Thymus (tissue), 11 donors: ENCODE measurements at regions not wholly inside any gene's neighbourhood (a gene's known extent, or its start where the extent isn't known, plus 50 kb on each side); places are given as distances from the start of the nearest gene placed in this dataset.
"Not testable (repeated sequence)": the region's sequence is repeated elsewhere in the genome, so short reads cannot be mapped to it uniquely, and the experiment has no call there.

Experiments used
- DNase-seq, 9 donors: peaks; one replicate each; pipeline ENCODE4 v3.0.0-alpha.2; 2013; ENCODE audit warnings: low spot score in 9 of 9, low read depth in 6 of 9, missing footprints in 1 of 9
- H3K27ac ChIP-seq, 2 donors: one replicate each; pipeline ENCODE4 v1.5.1; 2013; ENCODE audit warnings: control low read depth in 1 of 2, low read depth in 1 of 2, low read length in 1 of 2, mild to moderate bottlenecking in 1 of 2, moderate library complexity in 1 of 2
- H3K27me3 ChIP-seq, 2 donors: one replicate each; pipeline ENCODE4 v1.5.1; 2013; ENCODE audit warnings: low read length in 1 of 2; ENCODE audit not compliant: control insufficient read depth in 2 of 2, insufficient read depth in 1 of 2
- H3K36me3 ChIP-seq, 2 donors: one replicate each; pipeline ENCODE4 v1.5.1; 2013; ENCODE audit warnings: low read length in 1 of 2, mild to moderate bottlenecking in 1 of 2, moderate library complexity in 1 of 2; ENCODE audit not compliant: control insufficient read depth in 2 of 2, insufficient read depth in 2 of 2
- H3K4me1 ChIP-seq, 2 donors: one replicate each; pipeline ENCODE4 v1.5.1; 2013; ENCODE audit warnings: low read length in 2 of 2; ENCODE audit not compliant: control insufficient read depth in 2 of 2, insufficient read depth in 2 of 2
- H3K4me3 ChIP-seq, 2 donors: one replicate each; pipeline ENCODE4 v1.5.1; 2013; ENCODE audit warnings: low read length in 2 of 2, control low read depth in 1 of 2, mild to moderate bottlenecking in 1 of 2
- H3K9me3 ChIP-seq, 2 donors: one replicate each; pipeline ENCODE4 v1.5.1; 2013; ENCODE audit warnings: low read length in 1 of 2, mild to moderate bottlenecking in 1 of 2; ENCODE audit not compliant: control insufficient read depth in 2 of 2, insufficient read depth in 1 of 2
- WGBS: extraction: QIAGEN DNeasy Blood & Tissue Kit; methylation state at CpG from one replicate; pipeline ENCODE4 v1.1.7; 2013; 5-methylcytosine and 5-hydroxymethylcytosine counted together
- donor health status: healthy.

- 96% methylated on average over 7 of the region's 7 CpGs for WGBS
- H3K4me1 ChIP-seq: no peaks in the 10 kb centered on the region
- no peak for DNase-seq
- no peaks in the 10 kb centered on the region for H3K9me3 ChIP-seq
- H3K27me3 ChIP-seq: no peaks in the 10 kb centered on the region
- H3K4me3 ChIP-seq: no peak overlapping the region
- H3K27ac ChIP-seq: no peak overlapping the region
- H3K36me3 ChIP-seq: no peaks in the 10 kb centered on the region
Measured at GRCh38 chr15:79773128-79773527, 123.7 kb downstream of the MTHFS start.

GRCh38 chr15:79775821-79776220 lies 121.0 kb downstream of the MTHFS start:
- no peaks in the 10 kb centered on the region for H3K4me1 ChIP-seq
- WGBS: 79% methylated on average over 2 of the region's 2 CpGs

DNA sequence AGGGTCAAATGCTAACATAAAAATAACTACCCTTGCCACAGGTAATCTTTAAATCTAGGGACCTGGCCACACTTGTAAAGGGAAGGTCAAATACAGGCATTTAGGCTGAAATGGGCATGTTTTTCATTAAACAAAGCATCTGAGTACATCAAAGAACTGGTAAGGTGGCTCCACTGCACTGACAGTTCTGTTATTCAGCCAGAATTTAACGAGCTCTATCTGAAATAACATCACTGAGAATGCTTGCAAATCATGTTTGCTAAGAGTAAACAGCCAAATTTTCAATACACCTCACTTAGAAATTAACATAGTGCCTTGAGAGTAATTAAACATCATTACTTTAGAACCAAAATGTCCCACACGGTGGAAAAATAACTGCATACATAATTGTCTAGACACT lies 118.9 kb downstream of the MTHFS start:
- WGBS: 90% methylated on average over 2 of the region's 2 CpGs
- DNase-seq: no peak
- H3K27me3 ChIP-seq: no peaks in the 10 kb centered on the region
- H3K4me1 ChIP-seq: no peaks in the 10 kb centered on the region
- H3K27ac ChIP-seq: no peak overlapping the region
- no peak overlapping the region for H3K4me3 ChIP-seq
- peaks cover 0 to 11% of the 10 kb centered on the region in 2 donors for H3K9me3 ChIP-seq
- no peaks in the 10 kb centered on the region for H3K36me3 ChIP-seq

More at GRCh38 chr15:79775821-79776220, 121.0 kb downstream of the MTHFS start:
- Histone ChIP-seq H3K4me3 (no peak overlapping the region), H3K36me3 (no peaks in the 10 kb centered on the region), H3K9me3 (peaks cover 0 to 10% of the 10 kb centered on the region in 2 donors), H3K27me3 (no peaks in the 10 kb centered on the region), H3K27ac (no peak overlapping the region)
- DNase-seq: no peak

DNA sequence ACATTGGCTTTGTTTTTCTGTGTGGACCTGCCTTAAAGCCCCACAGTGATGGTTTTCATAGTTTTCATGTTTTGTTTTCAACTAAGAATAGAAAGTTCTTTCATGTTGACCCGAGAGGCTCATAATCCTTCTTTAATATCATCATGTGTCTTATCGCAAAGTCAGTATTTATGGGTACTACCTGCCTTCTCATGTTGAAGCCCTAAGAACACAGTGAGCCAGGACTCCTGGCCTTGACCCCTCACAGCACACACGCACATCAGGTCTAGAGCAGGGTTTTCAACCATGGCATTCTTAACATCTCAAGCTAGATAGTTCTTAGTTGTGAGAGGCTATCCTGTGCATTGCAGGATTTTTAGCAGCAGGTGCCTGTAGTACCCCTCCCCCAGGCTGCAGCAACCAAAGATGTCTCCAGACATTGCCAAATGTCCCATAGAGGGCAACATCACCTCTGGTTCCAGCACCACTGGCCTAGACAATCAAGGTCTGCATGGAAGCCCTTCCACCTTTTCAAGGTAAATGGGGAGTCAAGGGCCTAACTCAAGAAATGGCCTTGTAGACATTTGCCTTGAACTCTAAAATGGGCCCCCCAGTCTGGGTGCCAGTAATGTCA lies 118.3 kb downstream of the MTHFS start:
- Histone ChIP-seq H3K27me3 (no peaks in the 10 kb centered on the region), H3K9me3 (peaks cover 0 to 11% of the 10 kb centered on the region in 2 donors), H3K27ac (no peak overlapping the region), H3K4me1 (no peaks in the 10 kb centered on the region), H3K36me3 (no peaks in the 10 kb centered on the region), H3K4me3 (no peak overlapping the region)
- 95% methylated on average over 3 of the region's 3 CpGs for WGBS
- no peak for DNase-seq

GRCh38 chr15:79779746-79780145 lies 117.1 kb downstream of the MTHFS start:
- Histone ChIP-seq H3K4me3 (no peak overlapping the region), H3K27ac (no peak overlapping the region), H3K4me1 (no peaks in the 10 kb centered on the region), H3K27me3 (no peaks in the 10 kb centered on the region), H3K36me3 (no peaks in the 10 kb centered on the region), H3K9me3 (peaks cover 0 to 11% of the 10 kb centered on the region in 2 donors)
- WGBS: 77% methylated on average over 2 of the region's 2 CpGs
- DNase-seq: no peak

- H3K27me3 ChIP-seq, H3K4me3 ChIP-seq, DNase-seq, H3K4me1 ChIP-seq, H3K36me3 ChIP-seq, H3K27ac ChIP-seq: not testable (repeated sequence)
- peaks cover 0 to 11% of the 10 kb centered on the region in 2 donors for H3K9me3 ChIP-seq
Measured at GRCh38 chr15:79782307-79782706, 114.5 kb downstream of the MTHFS start.
